Smooth muscle cell (in vitro differentiated cells): ENCODE measurements at regions not wholly inside any gene's neighbourhood (a gene's known extent, or its start where the extent isn't known, plus 50 kb on each side); places are given as distances from the start of the nearest gene placed in this dataset.

ENCODE experiments used
- DNase-seq: peaks from one replicate; lab custom pipeline; 2025; ENCODE audit not compliant: unreplicated experiment; lab: John Stamatoyannopoulos, UW
- H2AFZ ChIP-seq: fragments of 200-600 bp; sonication (generic); 2 replicates; pipeline ENCODE4 v1.6.0; 2016; ENCODE audit warnings: antibody characterized with exemption, low read depth, mild to moderate bottlenecking
- H3F3A ChIP-seq: fragments of 200-600 bp; sonication (generic); 2 replicates; pipeline ENCODE4 v1.6.0; 2017; ENCODE audit warnings: antibody characterized with exemption, low read depth
- H3K27ac ChIP-seq: fragments of 200-600 bp; sonication (generic); 2 replicates; pipeline ENCODE4 v1.5.1; 2016; ENCODE audit warnings: low read depth, mild to moderate bottlenecking
- H3K27me3 ChIP-seq: fragments of 200-600 bp; sonication (generic); 2 replicates; pipeline ENCODE4 v1.6.1; 2016; ENCODE audit warnings: low read depth, mild to moderate bottlenecking
- H3K36me3 ChIP-seq: fragments of 200-600 bp; sonication (generic); 2 replicates; pipeline ENCODE4 v1.5.1; 2016; ENCODE audit warnings: low read depth
- H3K4me1 ChIP-seq: fragments of 200-600 bp; sonication (generic); 2 replicates; pipeline ENCODE4 v1.5.1; 2016; ENCODE audit warnings: low read depth
- H3K4me2 ChIP-seq: fragments of 200-600 bp; sonication (generic); 2 replicates; pipeline ENCODE4 v1.6.0; 2016; ENCODE audit warnings: mild to moderate bottlenecking
- H3K4me3 ChIP-seq: fragments of 200-600 bp; sonication (generic); 2 replicates; pipeline ENCODE4 v1.5.1; 2016; ENCODE audit warnings: mild to moderate bottlenecking
- H3K79me2 ChIP-seq: fragments of 200-600 bp; sonication (generic); 2 replicates; pipeline ENCODE4 v1.6.0; 2016; ENCODE audit warnings: low read depth, mild to moderate bottlenecking
- H3K9ac ChIP-seq: fragments of 200-600 bp; sonication (generic); 2 replicates; pipeline ENCODE4 v1.6.0; 2016; ENCODE audit warnings: low read depth
- H3K9me3 ChIP-seq: fragments of 200-600 bp; sonication (generic); replicated peaks from 2 replicates; pipeline ENCODE4 v1.5.1; 2016; ENCODE audit warnings: low read depth
- H4K20me1 ChIP-seq: fragments of 200-600 bp; sonication (generic); 2 replicates; pipeline ENCODE4 v1.6.0; 2016; ENCODE audit warnings: low read depth
- WGBS: methylation state at CpG from one replicate; pipeline ENCODE4 v1.1.7; 2016; ENCODE audit warnings: low lambda C conversion rate; 5-methylcytosine and 5-hydroxymethylcytosine counted together
- TF ChIP-seq, protein P1 (sequence below): fragments of 200-600 bp; sonication (generic); IDR thresholded peaks from 2 replicates; pipeline ENCODE4 v1.5.1; 2017; ENCODE audit warnings: borderline replicate concordance, mild to moderate bottlenecking, antibody characterized with exemption; ENCODE audit not compliant: insufficient read depth, poor library complexity, severe bottlenecking

DNA sequence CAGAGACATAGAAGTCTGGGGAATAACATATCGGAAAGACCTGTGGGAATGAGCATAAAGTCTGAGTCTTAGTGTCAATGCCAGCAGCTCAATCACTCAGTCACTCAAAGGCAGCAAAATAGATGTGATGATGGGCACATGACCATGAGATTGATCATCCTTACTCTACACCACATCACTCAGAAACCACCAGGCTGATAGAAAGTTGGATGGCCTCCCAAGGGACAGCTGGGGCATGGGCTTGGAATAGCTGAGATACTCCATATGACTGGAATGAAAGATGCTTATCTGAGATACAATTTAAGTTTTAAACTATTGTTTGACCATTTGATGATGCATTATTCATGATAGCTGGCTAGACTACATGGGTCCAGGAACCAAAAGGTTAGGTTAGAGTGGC lies 80.9 kb upstream of the F13A1 start:
- Histone ChIP-seq H3K4me3 (no peak overlapping the region), H4K20me1 (no peaks in the 10 kb centered on the region)

DNA sequence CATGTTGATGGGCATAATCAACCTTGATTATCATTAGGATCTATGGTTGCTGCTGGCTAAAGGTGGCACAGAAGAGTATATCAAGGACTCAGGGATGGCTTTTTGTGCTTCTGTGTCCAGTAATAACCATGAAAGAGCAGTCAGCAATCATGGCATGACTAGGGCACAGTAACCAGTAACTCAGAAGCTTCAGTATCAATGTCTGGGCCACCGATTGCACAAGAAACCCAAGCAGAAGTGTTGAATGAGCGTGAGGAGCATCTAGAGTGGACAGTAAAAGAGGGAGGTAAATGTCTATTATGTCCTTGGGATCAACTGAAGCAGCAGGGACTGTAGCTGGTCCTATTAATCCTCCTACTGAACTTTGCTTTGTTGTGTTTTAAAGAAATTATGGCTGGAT lies 81.5 kb upstream of the F13A1 start:
- no peaks in the 10 kb centered on the region for H3F3A ChIP-seq
- no peak overlapping the region for H3K4me3 ChIP-seq
- no peaks in the 10 kb centered on the region for H3K36me3 ChIP-seq
- H3K9me3 ChIP-seq: no peaks in the 10 kb centered on the region
- TF ChIP-seq, protein P1, sequence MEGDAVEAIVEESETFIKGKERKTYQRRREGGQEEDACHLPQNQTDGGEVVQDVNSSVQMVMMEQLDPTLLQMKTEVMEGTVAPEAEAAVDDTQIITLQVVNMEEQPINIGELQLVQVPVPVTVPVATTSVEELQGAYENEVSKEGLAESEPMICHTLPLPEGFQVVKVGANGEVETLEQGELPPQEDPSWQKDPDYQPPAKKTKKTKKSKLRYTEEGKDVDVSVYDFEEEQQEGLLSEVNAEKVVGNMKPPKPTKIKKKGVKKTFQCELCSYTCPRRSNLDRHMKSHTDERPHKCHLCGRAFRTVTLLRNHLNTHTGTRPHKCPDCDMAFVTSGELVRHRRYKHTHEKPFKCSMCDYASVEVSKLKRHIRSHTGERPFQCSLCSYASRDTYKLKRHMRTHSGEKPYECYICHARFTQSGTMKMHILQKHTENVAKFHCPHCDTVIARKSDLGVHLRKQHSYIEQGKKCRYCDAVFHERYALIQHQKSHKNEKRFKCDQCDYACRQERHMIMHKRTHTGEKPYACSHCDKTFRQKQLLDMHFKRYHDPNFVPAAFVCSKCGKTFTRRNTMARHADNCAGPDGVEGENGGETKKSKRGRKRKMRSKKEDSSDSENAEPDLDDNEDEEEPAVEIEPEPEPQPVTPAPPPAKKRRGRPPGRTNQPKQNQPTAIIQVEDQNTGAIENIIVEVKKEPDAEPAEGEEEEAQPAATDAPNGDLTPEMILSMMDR: no peak
- DNase-seq: no peak
- no peak overlapping the region for H3K9ac ChIP-seq
- H2AFZ ChIP-seq: no peak overlapping the region
- H3K79me2 ChIP-seq: no peaks in the 10 kb centered on the region
- H3K4me2 ChIP-seq: no peak overlapping the region
- H4K20me1 ChIP-seq: no peaks in the 10 kb centered on the region
- no peak overlapping the region for H3K27ac ChIP-seq
- WGBS: 79% methylated on average over 2 of the region's 2 CpGs
- peaks cover 2% of the 10 kb centered on the region for H3K27me3 ChIP-seq
- no peaks in the 10 kb centered on the region for H3K4me1 ChIP-seq

More for the DNA sequence above, 80.9 kb upstream of the F13A1 start:
- Histone ChIP-seq H3K4me2 (no peak overlapping the region), H3K9me3 (no peaks in the 10 kb centered on the region), H3K36me3 (no peaks in the 10 kb centered on the region), H3F3A (no peaks in the 10 kb centered on the region), H3K27me3 (peaks cover 5% of the 10 kb centered on the region), H3K9ac (no peak overlapping the region), H3K27ac (no peak overlapping the region), H3K4me1 (no peaks in the 10 kb centered on the region), H2AFZ (no peak overlapping the region), H3K79me2 (no peaks in the 10 kb centered on the region)
- TF ChIP-seq, protein P1: no peak
- WGBS: 100% methylated on average over 1 of the region's 1 CpG
- DNase-seq: no peak

DNA sequence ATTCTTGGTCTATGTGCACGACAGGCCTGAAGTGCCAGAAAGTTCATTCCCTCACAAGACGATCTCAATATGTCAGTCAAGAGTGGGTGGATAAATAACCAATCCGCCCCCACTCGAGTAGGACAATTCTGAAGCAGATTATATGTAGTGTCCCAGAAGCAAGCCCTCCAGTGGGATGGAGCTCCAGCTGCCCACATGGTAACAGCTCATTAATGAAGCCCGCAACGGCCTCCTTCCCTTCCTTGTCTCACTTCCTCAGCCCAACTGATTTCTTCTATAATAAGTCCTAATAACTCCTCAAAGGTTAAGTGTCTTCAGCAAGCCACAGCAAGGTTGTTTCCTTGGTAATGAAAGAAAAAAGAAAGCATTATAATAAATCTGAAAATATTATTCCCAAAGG lies 82.1 kb upstream of the F13A1 start:
- Histone ChIP-seq H3K4me1 (no peaks in the 10 kb centered on the region), H3K27ac (no peak overlapping the region), H3K27me3 (no peaks in the 10 kb centered on the region), H3F3A (no peaks in the 10 kb centered on the region), H2AFZ (no peak overlapping the region), H3K9me3 (no peaks in the 10 kb centered on the region), H4K20me1 (no peaks in the 10 kb centered on the region), H3K4me3 (no peak overlapping the region), H3K4me2 (no peak overlapping the region), H3K36me3 (no peaks in the 10 kb centered on the region), H3K9ac (no peak overlapping the region), H3K79me2 (no peaks in the 10 kb centered on the region)
- 93% methylated on average over 6 of the region's 6 CpGs for WGBS
- DNase-seq: no peak
- TF ChIP-seq, protein P1: no peak

DNA sequence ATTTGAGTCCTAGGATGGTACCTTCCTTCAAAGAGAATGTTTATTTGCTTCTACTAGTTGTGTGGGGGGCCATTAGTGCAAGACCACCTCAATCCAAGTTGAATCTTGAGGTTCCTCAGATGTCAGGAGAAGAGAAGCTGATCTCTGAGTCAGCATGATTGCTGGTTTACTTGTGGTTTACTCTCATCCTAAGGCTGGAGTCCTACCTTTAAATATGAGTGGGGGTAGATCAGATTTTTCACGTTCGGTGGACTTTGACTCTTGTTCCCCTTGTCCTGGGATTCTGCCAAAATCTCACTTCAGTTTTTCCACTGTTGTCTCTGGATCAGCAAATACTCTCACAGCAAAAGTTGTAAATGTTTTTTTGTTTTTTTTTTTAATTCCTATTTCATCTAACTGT lies 84.6 kb upstream of the F13A1 start:
- H3K4me1 ChIP-seq: no peaks in the 10 kb centered on the region
- no peak overlapping the region for H3K4me2 ChIP-seq
- H3K79me2 ChIP-seq: no peaks in the 10 kb centered on the region
- no peaks in the 10 kb centered on the region for H4K20me1 ChIP-seq
- no peaks in the 10 kb centered on the region for H3K36me3 ChIP-seq
- no peak overlapping the region for H3K9ac ChIP-seq
- no peaks in the 10 kb centered on the region for H3K27me3 ChIP-seq
- no peaks in the 10 kb centered on the region for H3F3A ChIP-seq
- no peaks in the 10 kb centered on the region for H3K9me3 ChIP-seq
- no peak for DNase-seq
- 90% methylated on average over 2 of the region's 2 CpGs for WGBS
- no peak overlapping the region for H3K27ac ChIP-seq
- H3K4me3 ChIP-seq: no peak overlapping the region
- TF ChIP-seq, protein P1: no peak
- no peak overlapping the region for H2AFZ ChIP-seq
